SK-N-SH treated with all-trans-retinoic acid at 6 μM for 48 hours (cell line): ENCODE measurements at regions not wholly inside any gene's neighbourhood (a gene's known extent, or its start where the extent isn't known, plus 50 kb on each side); places are given as distances from the start of the nearest gene placed in this dataset.

ENCODE experiments used
- ATAC-seq: fragments of 200-7000 bp; cut with Tn5 transposase; 3 replicates; pipeline ENCODE4 v1.9.1; 2020; ENCODE audit warnings: mild to moderate bottlenecking, moderate library complexity
- ARNTL ChIP-seq: fragments of 450-650 bp; formaldehyde crosslinking; IDR thresholded peaks from 2 replicates; pipeline ENCODE4 v1.5.0; 2020; ENCODE audit warnings: low read depth, mild to moderate bottlenecking, moderate library complexity, borderline replicate concordance
- BACH2 ChIP-seq: fragments of 250-450 bp; sonication (Bioruptor Pico); IDR thresholded peaks from 2 replicates; pipeline ENCODE4 v1.9.0; 2021; ENCODE audit warnings: mild to moderate bottlenecking, borderline replicate concordance
- CREB5 ChIP-seq: fragments of 250-450 bp; sonication (Bioruptor Pico); IDR thresholded peaks from 2 replicates; pipeline ENCODE4 v1.5.1; 2020; ENCODE audit warnings: low read depth, mild to moderate bottlenecking, moderate library complexity
- CSDC2 ChIP-seq: fragments of 250-450 bp; sonication (Bioruptor Pico); IDR thresholded peaks from 2 replicates; pipeline ENCODE4 v1.5.0; 2020; ENCODE audit warnings: mild to moderate bottlenecking, moderate library complexity
- ESRRG ChIP-seq: fragments of 250-450 bp; sonication (Bioruptor Pico); IDR thresholded peaks from 2 replicates; pipeline ENCODE4 v1.6.1; 2021; ENCODE audit warnings: mild to moderate bottlenecking
- GLIS3 ChIP-seq: fragments of 250-450 bp; sonication (Bioruptor Pico); IDR thresholded peaks from 2 replicates; pipeline ENCODE4 v1.5.0; 2020; ENCODE audit warnings: mild to moderate bottlenecking, moderate library complexity
- ISL1 ChIP-seq: fragments of 250-450 bp; sonication (Bioruptor Pico); IDR thresholded peaks from 2 replicates; pipeline ENCODE4 v2.1.2; 2022; ENCODE audit warnings: mild to moderate bottlenecking, moderate library complexity
- OSR1 ChIP-seq: fragments of 250-450 bp; sonication (Bioruptor Pico); IDR thresholded peaks from 2 replicates; pipeline ENCODE4 v1.8.0; 2022; ENCODE audit warnings: moderate library complexity, mild to moderate bottlenecking, inconsistent platforms
- PATZ1 ChIP-seq: fragments of 250-450 bp; sonication (Bioruptor Pico); IDR thresholded peaks from 2 replicates; pipeline ENCODE4 v1.8.0; 2020; ENCODE audit warnings: mild to moderate bottlenecking, moderate library complexity, borderline replicate concordance
- POU6F1 ChIP-seq: fragments of 250-450 bp; sonication (Bioruptor Pico); IDR thresholded peaks from 2 replicates; pipeline ENCODE4 v1.8.0; 2021; ENCODE audit warnings: low read depth, mild to moderate bottlenecking, moderate library complexity, borderline replicate concordance
- PPARA ChIP-seq: fragments of 250-450 bp; sonication (Bioruptor Pico); IDR thresholded peaks from 2 replicates; pipeline ENCODE4 v1.5.0; 2020; ENCODE audit warnings: mild to moderate bottlenecking, borderline replicate concordance
- RARB ChIP-seq: fragments of 250-450 bp; sonication (Bioruptor Pico); IDR thresholded peaks from 2 replicates; pipeline ENCODE4 v1.8.0; 2021; ENCODE audit warnings: mild to moderate bottlenecking, moderate library complexity
- TCF4 ChIP-seq: fragments of 250-450 bp; sonication (Bioruptor Pico); IDR thresholded peaks from 2 replicates; pipeline ENCODE4 v1.8.0; 2021; ENCODE audit warnings: mild to moderate bottlenecking, moderate library complexity, borderline replicate concordance
- TOX ChIP-seq: fragments of 250-450 bp; sonication (Bioruptor Pico); IDR thresholded peaks from 2 replicates; pipeline ENCODE4 v1.8.0; 2021; ENCODE audit warnings: mild to moderate bottlenecking, moderate library complexity, borderline replicate concordance
- TSHZ2 ChIP-seq: fragments of 250-450 bp; sonication (Bioruptor Pico); IDR thresholded peaks from 2 replicates; pipeline ENCODE4 v1.5.0; 2020; ENCODE audit warnings: mild to moderate bottlenecking, moderate library complexity
- ZC3H10 ChIP-seq: fragments of 250-450 bp; sonication (Bioruptor Pico); IDR thresholded peaks from 2 replicates; pipeline ENCODE4 v1.5.1; 2021; ENCODE audit warnings: mild to moderate bottlenecking, moderate library complexity
- ZFP3 ChIP-seq: fragments of 250-450 bp; sonication (Bioruptor Pico); IDR thresholded peaks from 2 replicates; pipeline ENCODE4 v1.5.0; 2020; ENCODE audit warnings: mild to moderate bottlenecking, moderate library complexity
- ZFP30 ChIP-seq: fragments of 450-650 bp; formaldehyde crosslinking; IDR thresholded peaks from 2 replicates; pipeline ENCODE4 v1.5.0; 2022; ENCODE audit warnings: mild to moderate bottlenecking, moderate library complexity
- ZNF565 ChIP-seq: fragments of 450-650 bp; formaldehyde crosslinking; conservative IDR thresholded peaks from 2 replicates; pipeline ENCODE4 v1.5.0; 2020; ENCODE audit warnings: low read depth, mild to moderate bottlenecking, moderate library complexity
- ZNF70 ChIP-seq: fragments of 450-650 bp; formaldehyde crosslinking; IDR thresholded peaks from 2 replicates; pipeline ENCODE4 v1.5.0; 2020; ENCODE audit warnings: mild to moderate bottlenecking, moderate library complexity
- ZNF8 ChIP-seq: fragments of 450-650 bp; formaldehyde crosslinking; IDR thresholded peaks from 2 replicates; pipeline ENCODE4 v1.5.0; 2020; ENCODE audit warnings: mild to moderate bottlenecking, moderate library complexity

- TF ChIP-seq ZFP30 (CRISPR knock-in tag): no peak
- TF ChIP-seq RARB (CRISPR knock-in tag): no peak
- no peak for TF ChIP-seq ZFP3 (CRISPR knock-in tag)
- TF ChIP-seq ZNF70 (CRISPR knock-in tag): no peak
- TF ChIP-seq ZNF565 (CRISPR knock-in tag): no peak
- no peak for TF ChIP-seq ESRRG (CRISPR knock-in tag)
- no peak for TF ChIP-seq ISL1 (CRISPR knock-in tag)
- TF ChIP-seq BACH2: no peak
- no peak for TF ChIP-seq OSR1
- no peak for TF ChIP-seq TOX (CRISPR knock-in tag)
- no peak for TF ChIP-seq CREB5 (CRISPR knock-in tag)
- no peak for TF ChIP-seq ARNTL (CRISPR knock-in tag)
- no peak for TF ChIP-seq TSHZ2 (CRISPR knock-in tag)
- TF ChIP-seq ZNF8 (CRISPR knock-in tag): no peak
- TF ChIP-seq ZC3H10 (CRISPR knock-in tag): no peak
- no peak for TF ChIP-seq CSDC2
- no peak for TF ChIP-seq PPARA (CRISPR knock-in tag)
- TF ChIP-seq, all 23 proteins: peak for 0
These were observed 53.5 kb upstream of the FN1 start for GRCh38 chr2:215489288-215489848.

GRCh38 chr2:215487002-215487372 lies 51.1 kb upstream of the FN1 start:
- no peak for TF ChIP-seq PPARA (CRISPR knock-in tag)
- TF ChIP-seq CREB5 (CRISPR knock-in tag): no peak
- no peak for TF ChIP-seq ESRRG (CRISPR knock-in tag)
- TF ChIP-seq POU6F1 (CRISPR knock-in tag): no peak
- TF ChIP-seq RARB (CRISPR knock-in tag): no peak
- TF ChIP-seq PATZ1 (CRISPR knock-in tag): no peak
- no peak for TF ChIP-seq GLIS3 (CRISPR knock-in tag)
- no peak for TF ChIP-seq BACH2
- no peak for TF ChIP-seq ZC3H10 (CRISPR knock-in tag)
- TF ChIP-seq ZNF70 (CRISPR knock-in tag): no peak
- no peak for TF ChIP-seq ZNF565 (CRISPR knock-in tag)
- no peak for TF ChIP-seq OSR1
- no peak for TF ChIP-seq ZNF8 (CRISPR knock-in tag)
- TF ChIP-seq ISL1 (CRISPR knock-in tag): no peak
- TF ChIP-seq ARNTL (CRISPR knock-in tag): no peak
- no peak for TF ChIP-seq ZFP3 (CRISPR knock-in tag)
- TF ChIP-seq TOX (CRISPR knock-in tag): no peak
- TF ChIP-seq TCF4 (CRISPR knock-in tag): no peak
- no peak for TF ChIP-seq ZFP30 (CRISPR knock-in tag)

More at GRCh38 chr2:215489288-215489848, 53.5 kb upstream of the FN1 start:
- no peak for ATAC-seq

More at GRCh38 chr2:215487002-215487372, 51.1 kb upstream of the FN1 start:
- ATAC-seq: no peak
